NCI-H1417 treated with DMSO at 0.1 percent for 48 hours (cell line): ENCODE measurements at regions not wholly inside any gene's neighbourhood (a gene's known extent, or its start where the extent isn't known, plus 50 kb on each side); places are given as distances from the start of the nearest gene placed in this dataset.
"Not testable (repeated sequence)": the region's sequence is repeated elsewhere in the genome, so short reads cannot be mapped to it uniquely, and the experiment has no call there.

Experiments
- DNase-seq: peaks from one replicate; lab custom pipeline; 2025; lab: John Stamatoyannopoulos, UW

- DNase-seq: no peak
These were observed 113.8 kb upstream of the SPATA31D4 start for GRCh38 chr9:81814401-81814793.

DNA sequence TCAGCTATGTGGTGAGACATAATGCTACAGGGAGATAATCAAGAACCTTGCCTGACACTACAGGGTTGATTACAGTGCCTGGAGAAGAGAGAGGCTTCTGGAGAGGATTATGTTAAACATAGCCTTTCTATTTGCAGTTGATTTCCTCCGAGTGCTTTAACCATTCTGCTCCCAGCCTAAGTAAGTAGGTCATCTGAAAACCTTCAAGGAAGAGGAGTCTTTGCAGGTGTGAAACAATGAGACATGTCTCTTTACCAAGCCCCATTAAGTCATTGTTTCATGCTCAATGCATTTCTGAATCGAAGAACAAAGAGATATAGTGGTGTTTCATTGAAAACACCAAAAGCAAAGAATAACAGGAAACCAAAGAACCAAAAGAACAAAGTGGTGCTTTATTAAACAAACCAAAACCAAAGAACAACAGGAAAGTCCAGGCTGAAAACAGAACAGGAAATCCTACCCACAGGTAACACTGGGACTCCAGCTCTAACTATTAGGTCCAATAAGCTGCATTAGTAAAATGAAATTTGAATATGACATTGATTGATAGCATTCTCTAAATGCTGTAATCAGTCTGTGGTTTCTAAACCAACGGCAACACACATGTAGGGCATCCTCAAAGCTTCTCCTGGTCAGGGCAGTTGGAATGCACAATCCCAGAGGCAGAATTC, 113.3 kb upstream of the SPATA31D4 start:
- no peak for DNase-seq

GRCh38 chr9:81815781-81816180, 112.4 kb upstream of the SPATA31D4 start:
- no peak for DNase-seq

GRCh38 chr9:81819155-81819554, 109.1 kb upstream of the SPATA31D4 start:
- no peak for DNase-seq

DNA sequence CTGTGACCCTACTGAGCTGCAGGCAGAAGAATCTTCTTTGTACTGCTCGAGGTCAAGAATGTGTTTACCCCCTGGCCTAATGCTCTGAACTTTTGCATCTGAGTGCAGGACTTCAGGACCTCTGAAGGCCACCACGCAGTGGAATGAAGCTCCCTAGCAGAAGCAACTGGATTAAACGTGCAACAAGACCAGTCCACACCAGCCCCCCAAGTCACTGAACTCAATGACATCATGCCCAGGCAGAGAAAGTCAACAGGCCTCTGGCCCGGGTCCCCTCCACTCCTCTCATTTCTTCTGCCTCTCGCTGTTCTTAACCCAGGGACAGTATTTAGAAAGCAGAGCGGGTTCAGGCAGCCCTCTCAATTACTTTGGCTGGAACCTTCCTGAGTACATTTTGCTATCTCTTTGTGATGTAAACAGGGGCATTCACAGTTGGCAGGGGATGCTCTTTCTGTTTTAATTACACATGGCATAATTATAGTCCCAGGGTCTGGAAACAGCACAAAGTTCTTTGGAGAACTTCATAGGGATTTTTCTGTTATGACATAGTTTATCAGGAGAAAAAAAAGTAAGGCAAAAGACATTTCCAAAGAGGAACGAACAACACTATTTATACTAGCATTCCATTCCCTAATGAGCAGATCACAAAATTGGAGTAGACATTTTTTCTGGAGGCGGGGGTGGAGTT, 108.2 kb upstream of the SPATA31D4 start:
- DNase-seq: no peak

- DNase-seq: no peak
These were observed 105.8 kb upstream of the SPATA31D4 start for GRCh38 chr9:81822301-81822865.

DNA sequence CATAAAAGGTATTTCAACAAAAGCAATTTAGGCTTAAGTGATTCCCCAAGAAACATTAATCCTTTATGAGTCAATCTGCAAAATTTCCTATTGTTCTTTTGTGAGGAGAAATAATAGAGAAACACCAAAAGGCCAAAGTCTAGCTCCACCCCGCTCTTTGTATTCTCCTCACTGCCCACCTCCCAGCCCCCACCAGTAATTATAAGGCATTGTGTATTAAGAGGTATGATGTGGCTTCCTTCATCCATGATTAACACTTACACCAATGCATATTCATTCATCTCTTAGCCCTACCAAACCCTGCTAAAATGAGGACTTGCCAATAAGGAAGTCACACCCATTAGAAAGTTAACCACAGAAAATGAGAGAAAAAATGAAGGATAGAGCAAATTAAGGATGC, 105.3 kb upstream of the SPATA31D4 start:
- no peak for DNase-seq

GRCh38 chr9:81823672-81824554, 104.3 kb upstream of the SPATA31D4 start:
- no peak for DNase-seq

GRCh38 chr9:81824802-81825730, 103.2 kb upstream of the SPATA31D4 start:
- no peak for DNase-seq

DNA sequence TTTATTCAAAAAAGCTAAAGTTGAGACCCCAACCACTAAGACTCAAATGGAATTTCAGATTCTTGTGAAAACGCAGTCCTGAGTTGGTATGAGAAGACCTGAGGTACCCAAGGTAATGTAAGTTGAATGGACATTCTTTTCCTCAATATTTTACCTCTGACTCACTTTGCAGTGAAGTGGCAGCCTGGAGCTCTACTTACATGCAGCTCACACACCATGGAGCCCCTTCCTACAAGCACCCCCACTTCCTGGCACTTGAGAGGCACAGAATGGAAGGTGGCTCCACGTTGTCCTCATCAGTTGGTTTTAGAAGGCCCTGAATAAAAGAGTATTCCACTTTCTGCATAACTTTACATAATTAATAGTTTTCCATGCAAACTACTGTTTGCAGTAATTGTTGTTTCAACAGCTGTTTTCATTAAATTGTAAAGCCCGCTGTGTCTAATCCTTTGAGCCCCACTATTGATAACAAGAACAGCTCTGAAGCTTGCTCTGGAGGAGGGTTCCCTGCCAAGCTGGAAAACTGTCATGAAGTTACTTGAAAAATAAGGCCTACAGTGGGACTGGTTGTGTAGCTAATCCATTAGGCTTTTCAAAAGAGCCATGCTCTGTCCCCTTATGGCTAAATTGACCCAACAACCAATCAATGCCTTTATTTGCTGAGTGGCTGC, 102.2 kb upstream of the SPATA31D4 start:
- no peak for DNase-seq

GRCh38 chr9:81826517-81826906, 101.7 kb upstream of the SPATA31D4 start:
- no peak for DNase-seq

- DNase-seq: no peak
These were observed 100.5 kb upstream of the SPATA31D4 start for GRCh38 chr9:81827616-81828296.

DNA sequence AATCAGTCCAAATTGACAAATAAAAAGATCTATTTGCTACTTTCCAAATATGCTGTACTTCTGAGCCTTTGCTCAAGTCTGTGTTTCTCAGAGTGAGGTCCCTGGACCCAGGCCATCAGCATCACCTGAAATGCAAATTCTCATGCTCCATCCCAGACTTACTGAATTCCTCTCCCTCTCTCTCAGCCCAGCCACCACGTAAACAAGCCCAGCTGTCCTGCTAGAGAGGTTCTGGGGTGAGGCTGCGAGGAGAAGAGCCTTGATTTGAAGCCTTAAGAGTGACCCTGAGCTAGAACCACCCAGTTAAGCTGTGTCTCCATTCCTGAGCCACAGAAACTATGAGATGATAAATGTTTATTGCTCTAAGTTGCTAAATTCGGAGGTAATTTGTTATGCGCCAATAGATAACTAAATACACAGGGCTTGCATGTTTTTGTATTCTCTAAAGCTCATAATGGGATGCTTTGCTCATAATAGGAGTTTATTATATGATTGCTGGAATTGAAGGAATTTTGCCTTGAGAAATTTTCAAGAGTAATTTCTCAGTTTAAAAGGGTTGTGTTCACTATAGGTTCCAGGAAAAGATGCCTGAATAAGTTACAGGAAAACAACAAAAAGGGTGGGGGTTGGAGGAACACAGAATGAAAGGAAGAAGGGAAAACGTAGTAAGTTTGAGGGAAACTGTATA, 98.9 kb upstream of the SPATA31D4 start:
- no peak for DNase-seq

GRCh38 chr9:81830431-81830830, 97.8 kb upstream of the SPATA31D4 start:
- not testable (repeated sequence) for DNase-seq

DNA sequence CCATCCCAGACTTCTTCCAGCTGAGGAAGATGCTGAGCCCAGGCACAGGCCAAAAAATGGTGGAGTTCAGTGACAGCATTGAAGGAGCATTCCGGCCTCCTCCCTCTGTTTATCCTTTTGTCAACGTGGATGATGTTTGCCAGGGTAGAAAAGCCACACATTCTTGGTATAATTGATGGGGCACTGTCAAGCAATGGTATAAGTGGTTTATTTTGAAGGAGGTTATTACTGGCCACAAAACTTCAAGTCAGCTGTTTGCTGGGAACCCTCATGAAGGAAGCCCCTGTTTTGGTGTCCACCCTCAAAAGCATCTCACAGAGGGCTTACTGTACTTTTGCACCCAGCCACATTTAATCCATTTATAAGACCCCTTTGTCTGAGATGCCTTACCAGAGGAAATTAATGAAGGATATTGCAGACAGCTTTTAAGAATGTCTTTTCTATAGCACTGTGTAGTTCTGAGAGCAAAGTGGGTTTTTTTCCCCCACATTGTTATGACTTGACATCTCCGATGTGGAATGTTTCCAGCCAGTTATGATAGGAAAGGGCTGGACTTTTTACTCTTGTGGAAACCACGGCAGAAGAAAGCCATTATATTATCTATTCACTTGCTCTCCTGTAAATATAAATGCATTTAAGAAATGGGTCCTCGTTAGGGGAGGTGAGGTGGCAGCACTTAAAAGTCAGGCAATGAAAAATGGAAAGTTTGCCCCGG, 95.5 kb upstream of the SPATA31D4 start:
- DNase-seq: no peak

GRCh38 chr9:81833563-81834345, 94.5 kb upstream of the SPATA31D4 start:
- DNase-seq: no peak

DNA sequence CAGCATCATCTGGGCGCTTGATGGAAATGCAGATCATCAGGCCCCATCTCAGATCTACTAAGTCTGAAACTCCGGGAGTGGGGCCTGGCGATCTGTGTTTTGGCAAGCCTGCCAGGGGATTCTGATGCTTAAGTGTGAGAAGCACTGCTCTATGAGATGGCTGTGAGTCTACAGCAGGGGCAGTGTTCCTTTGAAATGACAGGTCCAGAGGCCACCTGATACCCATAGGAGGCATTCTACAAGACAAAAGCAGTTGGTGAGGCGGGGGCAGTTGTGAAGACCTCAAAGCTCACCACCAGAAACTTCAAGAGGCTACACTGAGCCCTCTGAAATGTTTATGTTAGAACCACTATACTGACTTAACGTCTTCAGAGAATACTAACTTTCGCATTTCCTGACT, 86.9 kb upstream of the SPATA31D4 start:
- no peak for DNase-seq

DNA sequence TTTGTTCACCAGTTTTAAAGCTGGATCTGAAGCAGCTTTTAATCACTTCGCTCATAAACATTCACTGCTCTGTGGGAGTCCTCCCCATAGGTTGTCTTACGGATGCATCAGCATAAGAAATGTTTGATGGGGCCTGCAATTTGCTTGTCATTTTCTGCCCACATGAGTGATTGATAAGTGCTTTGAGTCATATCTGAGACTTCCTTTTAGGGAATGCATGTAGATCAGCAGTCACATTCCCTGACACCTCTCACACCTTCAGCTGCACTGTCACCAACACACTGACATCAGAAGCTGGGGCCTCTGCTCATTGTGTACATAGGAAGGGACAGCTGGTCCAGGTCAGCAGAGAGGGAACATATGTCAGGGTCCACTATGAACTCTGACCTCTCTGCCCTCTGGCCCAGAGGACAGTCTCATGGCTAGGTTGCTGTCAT, 84.1 kb upstream of the SPATA31D4 start:
- DNase-seq: no peak
